ENCODE measurements at regions not wholly inside any gene's neighbourhood (a gene's known extent, or its start where the extent isn't known, plus 50 kb on each side); places are given as distances from the start of the nearest gene placed in this dataset.

- no peak overlapping the region for H2BK5ac ChIP-seq (ENCODE audit: low read depth, low read length)
- TF ChIP-seq YY1 (IDR thresholded peaks at IDR 0.05; ENCODE audit: low read depth, low read length) (no peak), BACH1 (IDR thresholded peaks at IDR 0.05; ENCODE audit: low read length) (no peak), PHF8 (conservative IDR thresholded peaks at IDR 0.05; ENCODE audit: low read depth, low read length) (no peak), SIN3A (conservative IDR thresholded peaks at IDR 0.05 in 1 of 2, IDR thresholded peaks at IDR 0.05 in 1 of 2; ENCODE audit: low read depth in 1 of 2, low read length in 2 of 2) (no peak), CHD1 (IDR thresholded peaks at IDR 0.05; ENCODE audit: low read depth, low read length) (no peak)
- H3K9ac ChIP-seq (replicated peaks in 1 of 4; ENCODE audit: extremely low read depth in 1 of 4, low read depth in 3 of 4, low read length in 3 of 4) = no peak overlapping the region
- H3K27ac ChIP-seq (ENCODE audit: low read depth, low read length) = no peak overlapping the region
- no peak overlapping the region for H3K14ac ChIP-seq (ENCODE audit: insufficient read length)
- FAIRE-seq (no peak), DNase-seq (ENCODE audit: low read depth in 1 of 2, low spot score in 2 of 2) (no peak)
- no peak overlapping the region for H2AFZ ChIP-seq (ENCODE audit: low read length)
- no peak overlapping the region for H3K4me2 ChIP-seq (ENCODE audit: insufficient read depth in 1 of 2, low read depth in 2 of 2, low read length in 2 of 2)
- H3K27me3 ChIP-seq (replicated peaks in 1 of 4; ENCODE audit: control insufficient read depth in 3 of 4, extremely low read depth in 1 of 4, insufficient read depth in 3 of 4, low read length in 3 of 4) = no peaks in the 10 kb centered on the region
- H3K79me1 ChIP-seq (ENCODE audit: low read depth, low read length) = no peaks in the 10 kb centered on the region
- no peak overlapping the region for H4K5ac ChIP-seq (ENCODE audit: insufficient read length, low read depth, low read length)
- H2BK12ac ChIP-seq (ENCODE audit: low read depth, low read length) = no peak overlapping the region
- CTCF ChIA-PET (ENCODE audit: partially characterized antibody) = interaction anchor here (0.8 to 1.7 kb wide), 4 partner anchors 16 to 67 kb away, joined by 3 to 5 read pairs (median 4); no protein-coding TSS in a partner anchor
- H3K56ac ChIP-seq (replicated peaks; ENCODE audit: insufficient read length, low read depth, low read length) = no peak overlapping the region
- WGBS, 2 experiments (ENCODE audit: extremely low coverage in 1 of 2, insufficient coverage in 1 of 2, insufficient read length in 1 of 2, insufficient replicate concordance in 2 of 2, low coverage in 1 of 2, low lambda C conversion rate in 2 of 2, missing lambda C conversion rate in 1 of 2) = 90% methylated on average over 4 of the region's 4 CpGs; no CpG with 5 or more reads in 1 of the 2 experiments
- H2BK15ac ChIP-seq (ENCODE audit: low read length) = no peak overlapping the region
- no peaks in the 10 kb centered on the region for H3K23me2 ChIP-seq (ENCODE audit: low read depth, low read length)
- no peak overlapping the region for H2BK20ac ChIP-seq (ENCODE audit: low read length)
- H3K36me3 ChIP-seq (ENCODE audit: control insufficient read depth in 2 of 4, insufficient read depth in 4 of 4, low read length in 3 of 4) = no peaks in the 10 kb centered on the region
- POLR2A ChIA-PET (ENCODE audit: partially characterized antibody) = no interaction called here
- H2AK5ac ChIP-seq (ENCODE audit: low read depth, low read length) = no peak overlapping the region
- no peak overlapping the region for H3K18ac ChIP-seq (ENCODE audit: extremely low read depth, low read length)
- no peak overlapping the region for H3K23ac ChIP-seq (ENCODE audit: insufficient read length)
- no peak overlapping the region for H3K4ac ChIP-seq (replicated peaks; ENCODE audit: insufficient read length, low read depth, low read length)
- H3K4me1 ChIP-seq (replicated peaks in 1 of 4; ENCODE audit: control insufficient read depth in 3 of 4, insufficient read depth in 4 of 4, low read length in 3 of 4) = 0 out of 7 replicates have a peak, but pooled peaks cover 0 to 2% (median 0%) of the 10 kb centered on the region in 4 experiments
- H2BK120ac ChIP-seq (replicated peaks; ENCODE audit: low read depth, low read length) = no peak overlapping the region
- H3K4me3 ChIP-seq (ENCODE audit: extremely low read depth in 1 of 4, insufficient read depth in 2 of 4, low read depth in 3 of 4, low read length in 4 of 4) = no peak overlapping the region
- H3K9me3 ChIP-seq (ENCODE audit: insufficient read depth in 2 of 2, low read depth in 1 of 2, low read length in 1 of 2) = no peaks in the 10 kb centered on the region
- H4K20me1 ChIP-seq (replicated peaks in 1 of 2; ENCODE audit: control insufficient read depth in 1 of 2, insufficient read depth in 2 of 2, low read length in 2 of 2) = no peaks in the 10 kb centered on the region
- H3K79me2 ChIP-seq (ENCODE audit: control insufficient read depth in 1 of 2, insufficient read depth in 2 of 2, low read length in 2 of 2) = no peaks in the 10 kb centered on the region
- no peak overlapping the region for H4K8ac ChIP-seq (ENCODE audit: extremely low read depth, insufficient read depth, low read length)
- H4K91ac ChIP-seq (replicated peaks; ENCODE audit: insufficient read length, low read length) = no peak overlapping the region
Measured at GRCh38 chr11:112847568-112847967, 113.7 kb upstream of the NCAM1 start.

Data from H1 (cell line).